IMR-90 (cell line): ENCODE measurements at regions not wholly inside any gene's neighbourhood (a gene's known extent, or its start where the extent isn't known, plus 50 kb on each side); places are given as distances from the start of the nearest gene placed in this dataset.

Source experiments
- ATAC-seq: fragments of 200-7000 bp; cut with Tn5 transposase; 2 replicates; pipeline ENCODE4 v1.9.1; 2020; ENCODE audit warnings: low read depth, mild to moderate bottlenecking, moderate library complexity
- BruUV-seq: library from RNA; stranded (reverse); fragments of 400-500 nt; replicated peaks from 2 replicates; lab custom pipeline; 2021; lab: Mats Ljungman, UMichigan
- CTCF ChIA-PET: fragments of 300-600 bp; formaldehyde crosslinking; extraction: SDS; loops from one replicate; lab custom pipeline; 2021; ENCODE audit warnings: antibody characterized with exemption; lab: Yijun Ruan, JAX
- POLR2A ChIA-PET: fragments of 300-600 bp; sonication (Branson Sonifier 250); formaldehyde crosslinking; loops from one replicate; lab custom pipeline; 2022; ENCODE audit warnings: antibody characterized with exemption; ENCODE audit not compliant: unreplicated experiment; lab: Charles Lee
- DNase-seq: peaks from one replicate; pipeline ENCODE4 v3.0.0; 2013
- H2AFZ ChIP-seq: replicated peaks from 2 replicates; pipeline ENCODE3; 2013; ENCODE audit warnings: low read length, mild to moderate bottlenecking; ENCODE audit not compliant: poor library complexity
- H2AK5ac ChIP-seq: 2 replicates; pipeline ENCODE4 v1.6.1; 2013; ENCODE audit warnings: low read depth, low read length, inconsistent platforms
- H2AK9ac ChIP-seq: replicated peaks from 2 replicates; pipeline ENCODE3; 2013; ENCODE audit warnings: mild to moderate bottlenecking, low read depth, low read length, moderate library complexity; ENCODE audit not compliant: poor library complexity
- H2BK120ac ChIP-seq: 2 replicates; pipeline ENCODE4 v1.6.1; 2013; ENCODE audit warnings: low read depth, low read length, inconsistent platforms
- H2BK15ac ChIP-seq: 3 replicates; pipeline ENCODE4 v1.6.1; 2013; ENCODE audit warnings: low read depth, low read length, inconsistent platforms
- H2BK20ac ChIP-seq: 2 replicates; pipeline ENCODE4 v1.6.1; 2013; ENCODE audit warnings: low read depth, mild to moderate bottlenecking, inconsistent platforms, low read length, moderate library complexity
- H2BK5ac ChIP-seq: 2 replicates; pipeline ENCODE4 v1.6.1; 2013; ENCODE audit warnings: mild to moderate bottlenecking, low read depth, low read length, inconsistent platforms; ENCODE audit not compliant: poor library complexity, severe bottlenecking
- H3K14ac ChIP-seq: replicated peaks from 2 replicates; pipeline ENCODE4 v1.6.1; 2013; ENCODE audit warnings: low read depth, low read length, inconsistent platforms
- H3K18ac ChIP-seq: 2 replicates; pipeline ENCODE4 v1.6.1; 2013; ENCODE audit warnings: low read depth, low read length, control low read depth
- H3K23ac ChIP-seq: 2 replicates; pipeline ENCODE4 v1.6.1; 2013; ENCODE audit warnings: low read depth, low read length, inconsistent platforms
- H3K27ac ChIP-seq: 2 replicates; pipeline ENCODE4 v1.5.1; 2013; ENCODE audit warnings: mild to moderate bottlenecking, control low read depth, low read length; ENCODE audit not compliant: insufficient read depth
- H3K27me3 ChIP-seq: 2 replicates; pipeline ENCODE4 v1.6.1; 2013; ENCODE audit warnings: low read length; ENCODE audit not compliant: control insufficient read depth, insufficient read depth
- H3K36me3 ChIP-seq: 2 replicates; pipeline ENCODE4 v1.6.1; 2013; ENCODE audit warnings: low read length, mixed read lengths; ENCODE audit not compliant: control insufficient read depth, insufficient read depth
- H3K4ac ChIP-seq: 2 replicates; pipeline ENCODE4 v1.6.1; 2013; ENCODE audit warnings: low read depth, low read length, inconsistent platforms
- H3K4me1 ChIP-seq: 2 replicates; pipeline ENCODE4 v1.6.1; 2013; ENCODE audit warnings: low read length, mixed read lengths; ENCODE audit not compliant: control insufficient read depth, insufficient read depth
- H3K4me2 ChIP-seq: 2 replicates; pipeline ENCODE4 v1.6.1; 2013; ENCODE audit warnings: low read depth, mild to moderate bottlenecking, control low read depth, low read length, moderate library complexity
- H3K4me3 ChIP-seq: 2 replicates; pipeline ENCODE4 v1.5.1; 2013; ENCODE audit warnings: low read depth, mild to moderate bottlenecking, control low read depth, low read length, moderate library complexity; ENCODE audit not compliant: insufficient read depth
- H3K56ac ChIP-seq: 2 replicates; pipeline ENCODE4 v1.6.1; 2013; ENCODE audit warnings: low read length, inconsistent platforms; ENCODE audit not compliant: insufficient read depth; ENCODE audit errors: extremely low read depth
- H3K79me1 ChIP-seq, 2 experiments: 2 replicates each; pipeline ENCODE4 v1.6.1; 2013; ENCODE audit warnings: low read length in 2 of 2, inconsistent platforms in 1 of 2, low read depth in 1 of 2
- H3K9ac ChIP-seq: 2 replicates; pipeline ENCODE4 v1.6.1; 2013; ENCODE audit warnings: low read depth, low read length, control low read depth
- H3K9me1 ChIP-seq: 2 replicates; pipeline ENCODE4 v1.6.1; 2013; ENCODE audit warnings: low read length, inconsistent platforms; ENCODE audit not compliant: insufficient read depth
- H3K9me3 ChIP-seq: 2 replicates; pipeline ENCODE4 v1.6.1; 2013; ENCODE audit warnings: low read length; ENCODE audit not compliant: control insufficient read depth, insufficient read depth
- H4K20me1 ChIP-seq: 2 replicates; pipeline ENCODE4 v1.6.1; 2013; ENCODE audit warnings: low read length, inconsistent platforms; ENCODE audit not compliant: insufficient read depth
- H4K5ac ChIP-seq: 2 replicates; pipeline ENCODE4 v1.6.1; 2013; ENCODE audit warnings: mild to moderate bottlenecking, low read depth, low read length, control low read depth
- H4K8ac ChIP-seq, 2 experiments: 2 replicates each; pipeline ENCODE4 v1.6.1; 2013; ENCODE audit warnings: low read depth in 2 of 2, low read length in 2 of 2, control low read depth in 1 of 2, inconsistent platforms in 1 of 2
- H4K91ac ChIP-seq: 2 replicates; pipeline ENCODE4 v1.6.1; 2013; ENCODE audit warnings: low read depth, low read length, inconsistent platforms; ENCODE audit not compliant: insufficient read depth
- FOS ChIP-seq: fragments of 150-350 bp; IDR thresholded peaks from 2 replicates; pipeline ENCODE4 v1.6.1; 2016; ENCODE audit warnings: low read depth, low read length
- MAZ ChIP-seq: IDR thresholded peaks from 2 replicates; pipeline ENCODE4 v1.6.1; 2012; ENCODE audit warnings: low read depth, mild to moderate bottlenecking, low read length, improper control_type of control experiment, moderate library complexity, borderline replicate concordance
- MXI1 ChIP-seq: IDR thresholded peaks from 2 replicates; pipeline ENCODE4 v1.6.1; 2012; ENCODE audit warnings: low read depth, mild to moderate bottlenecking, low read length, moderate library complexity, borderline replicate concordance
- RAD21 ChIP-seq: IDR thresholded peaks from 2 replicates; pipeline ENCODE4 v1.6.1; 2012; ENCODE audit warnings: low read length, improper control_type of control experiment
- WGBS, 2 experiments: methylation state at CpG; one replicate each; pipeline versions ENCODE4 v1.1.5 to v1.1.7; 2013; ENCODE audit warnings: missing lambda C conversion rate in 2 of 2; ENCODE audit not compliant: insufficient read length in 1 of 2; ENCODE audit errors: extremely low coverage in 2 of 2; 5-methylcytosine and 5-hydroxymethylcytosine counted together
- dilution Hi-C: fragments of 300-500 bp; cut with HindIII; formaldehyde crosslinking; loops from one replicate; pipeline ENCODE4 v1.14.3; 2018; ENCODE audit warnings: low sequenced_read_pairs; ENCODE audit not compliant: unreplicated experiment
- in situ Hi-C: fragments of 300-500 bp; cut with MboI; formaldehyde crosslinking; loops from 3 replicates; pipeline ENCODE4 v1.14.3; 2019; ENCODE audit warnings: low sequenced_read_pairs, inconsistent platforms, mixed read lengths
- intact Hi-C: fragments of 100-400 bp; cut with micrococcal nuclease; formaldehyde crosslinking; loops from 2 replicates; pipeline ENCODE4 v1.10.0; 2022

DNA sequence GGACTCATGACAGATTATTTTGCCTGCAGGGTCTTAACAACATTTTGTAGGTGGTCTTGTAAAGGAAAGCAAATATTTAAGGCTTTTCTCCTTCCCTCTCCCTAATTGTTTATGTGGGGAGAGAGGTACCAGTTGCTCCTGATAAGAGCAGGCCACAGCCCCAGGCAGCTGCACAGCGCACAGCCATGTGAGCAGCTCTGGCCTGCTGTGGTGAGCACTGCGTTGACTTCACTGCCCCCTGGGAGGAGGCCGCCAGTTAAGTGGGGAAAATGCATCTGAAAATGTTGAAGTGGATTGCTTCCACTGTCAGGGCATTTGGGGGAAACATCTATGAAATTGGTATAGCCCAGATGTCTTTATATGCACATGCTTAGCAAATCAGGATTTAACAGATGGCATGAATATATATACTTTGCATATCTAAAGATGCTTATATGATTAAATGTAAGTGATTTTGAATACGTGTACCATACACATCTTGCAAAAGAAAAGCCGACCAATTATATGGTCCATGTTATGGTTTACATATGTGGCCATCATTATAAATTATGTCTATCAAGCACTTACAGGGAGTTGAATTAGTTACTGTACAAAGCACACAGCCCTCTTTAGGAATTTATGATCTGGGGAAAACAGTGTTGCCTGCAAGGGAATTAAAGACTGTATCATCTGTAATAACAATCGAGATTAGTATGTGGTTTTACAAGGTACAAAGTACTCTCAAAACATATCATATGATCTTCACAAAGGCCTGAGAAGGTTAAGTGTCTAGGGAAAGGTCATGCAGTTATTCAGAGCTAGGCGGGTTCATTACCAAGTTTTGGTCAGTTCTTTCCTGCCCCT is 132.1 kb downstream of the RHOU start:
- Histone ChIP-seq H3K14ac (no peak overlapping the region), H3K79me1 (no peaks in the 10 kb centered on the region), H3K4me2 (no peak overlapping the region), H3K36me3 (no peaks in the 10 kb centered on the region), H4K20me1 (no peaks in the 10 kb centered on the region), H3K9me3 (no peaks in the 10 kb centered on the region), H3K18ac (no peak overlapping the region), H2BK15ac (no peak overlapping the region), H2BK5ac (no peak overlapping the region), H4K5ac (no peak overlapping the region), H3K27me3 (peaks cover 12% of the 10 kb centered on the region), H2AK5ac (no peak overlapping the region), H2BK120ac (no peak overlapping the region), H3K9me1 (no peaks in the 10 kb centered on the region), H2AFZ (no peak overlapping the region), H2BK20ac (no peak overlapping the region), H3K4ac (no peak overlapping the region), H2AK9ac (no peak overlapping the region), H3K27ac (no peak overlapping the region), H3K4me3 (no peak overlapping the region), H3K4me1 (peaks cover 16% of the 10 kb centered on the region; the same call in 1 of the 2 replicates), H4K8ac (no peak overlapping the region), H3K9ac (no peak overlapping the region), H3K56ac (no peak overlapping the region), H4K91ac (no peak overlapping the region), H3K23ac (no peak overlapping the region)
- no TSS peak for BruUV-seq
- in situ Hi-C loops, result no loop called here
- no peak for TF ChIP-seq MXI1
- no peak for TF ChIP-seq MAZ
- TF ChIP-seq FOS, result no peak
- TF ChIP-seq RAD21, result no peak
- intact Hi-C loops, result no loop called here
- dilution Hi-C loops, result no loop called here
- no CpG with 5 or more reads among the region's 7 CpGs for WGBS, 2 experiments
- DNase-seq, result peak; percentile 25
- ChIA-PET POLR2A (no interaction called here), CTCF (interaction anchor here (1.2 kb wide), 1 partner anchor 13 kb away, joined by 3 read pairs; no protein-coding TSS in a partner anchor)
- peak; percentile 41; the same call in 1 of the 2 replicates for ATAC-seq
